ENCODE measurements at regions not wholly inside any gene's neighbourhood (a gene's known extent, or its start where the extent isn't known, plus 50 kb on each side); places are given as distances from the start of the nearest gene placed in this dataset.
"Not testable (repeated sequence)": the region's sequence is repeated elsewhere in the genome, so short reads cannot be mapped to it uniquely, and the experiment has no call there.

- DNase-seq (ENCODE audit: low spot score): no peak
- no peak for TF ChIP-seq CTCF (IDR thresholded peaks at IDR 0.05; ENCODE audit: extremely low read depth, missing control alignments)
Measured at GRCh38 chr9:135404451-135405144, 75.0 kb upstream of the PPP1R26 start.

GRCh38 chr9:135405145-135405464 lies 74.5 kb upstream of the PPP1R26 start:
- not testable (repeated sequence) for DNase-seq (ENCODE audit: low spot score)

GRCh38 chr9:135408476-135409254 lies 70.9 kb upstream of the PPP1R26 start:
- DNase-seq (ENCODE audit: low spot score): no peak
- TF ChIP-seq CTCF (IDR thresholded peaks at IDR 0.05; ENCODE audit: extremely low read depth, missing control alignments): no peak

- DNase-seq (ENCODE audit: low spot score): no peak
- TF ChIP-seq CTCF (IDR thresholded peaks at IDR 0.05; ENCODE audit: extremely low read depth, missing control alignments): no peak
Measured at GRCh38 chr9:135409286-135410200, 70.0 kb upstream of the PPP1R26 start.

GRCh38 chr9:135410421-135410820 lies 69.2 kb upstream of the PPP1R26 start:
- TF ChIP-seq CTCF (IDR thresholded peaks at IDR 0.05; ENCODE audit: extremely low read depth, missing control alignments): no peak
- no peak for DNase-seq (ENCODE audit: low spot score)

- no peak for TF ChIP-seq CTCF (IDR thresholded peaks at IDR 0.05; ENCODE audit: extremely low read depth, missing control alignments)
- DNase-seq (ENCODE audit: low spot score): no peak
Measured at GRCh38 chr9:135410831-135411473, 68.6 kb upstream of the PPP1R26 start.

- DNase-seq (ENCODE audit: low spot score): not testable (repeated sequence)
Measured at GRCh38 chr9:135411605-135412004, 68.0 kb upstream of the PPP1R26 start.
